ENCODE measurements at regions not wholly inside any gene's neighbourhood (a gene's known extent, or its start where the extent isn't known, plus 50 kb on each side); places are given as distances from the start of the nearest gene placed in this dataset.

DNA sequence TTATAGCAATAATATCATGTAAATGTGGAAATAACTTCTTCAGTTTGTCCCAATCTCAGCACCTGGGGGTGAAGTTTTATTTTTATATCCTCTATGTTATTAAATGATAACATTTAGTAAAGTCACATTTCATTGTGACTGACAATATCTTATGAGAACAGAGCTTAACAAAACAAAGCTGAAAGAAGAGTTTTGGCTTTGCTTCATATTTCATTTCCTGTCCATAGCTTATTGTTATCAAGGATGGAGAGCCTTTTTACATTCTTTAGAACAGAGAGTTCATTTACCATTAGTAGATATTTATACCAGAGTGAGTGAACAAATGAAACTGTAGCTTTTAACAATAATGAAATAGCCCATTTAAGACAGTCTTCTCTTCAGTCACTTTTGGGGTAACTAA lies 231.9 kb upstream of the SGK1 start:
- TF ChIP-seq, protein P1, sequence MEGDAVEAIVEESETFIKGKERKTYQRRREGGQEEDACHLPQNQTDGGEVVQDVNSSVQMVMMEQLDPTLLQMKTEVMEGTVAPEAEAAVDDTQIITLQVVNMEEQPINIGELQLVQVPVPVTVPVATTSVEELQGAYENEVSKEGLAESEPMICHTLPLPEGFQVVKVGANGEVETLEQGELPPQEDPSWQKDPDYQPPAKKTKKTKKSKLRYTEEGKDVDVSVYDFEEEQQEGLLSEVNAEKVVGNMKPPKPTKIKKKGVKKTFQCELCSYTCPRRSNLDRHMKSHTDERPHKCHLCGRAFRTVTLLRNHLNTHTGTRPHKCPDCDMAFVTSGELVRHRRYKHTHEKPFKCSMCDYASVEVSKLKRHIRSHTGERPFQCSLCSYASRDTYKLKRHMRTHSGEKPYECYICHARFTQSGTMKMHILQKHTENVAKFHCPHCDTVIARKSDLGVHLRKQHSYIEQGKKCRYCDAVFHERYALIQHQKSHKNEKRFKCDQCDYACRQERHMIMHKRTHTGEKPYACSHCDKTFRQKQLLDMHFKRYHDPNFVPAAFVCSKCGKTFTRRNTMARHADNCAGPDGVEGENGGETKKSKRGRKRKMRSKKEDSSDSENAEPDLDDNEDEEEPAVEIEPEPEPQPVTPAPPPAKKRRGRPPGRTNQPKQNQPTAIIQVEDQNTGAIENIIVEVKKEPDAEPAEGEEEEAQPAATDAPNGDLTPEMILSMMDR (IDR thresholded peaks at IDR 0.05) = no peak
- no peak for TF ChIP-seq POLR2A (IDR thresholded peaks at IDR 0.05)
